ENCODE measurements at regions not wholly inside any gene's neighbourhood (a gene's known extent, or its start where the extent isn't known, plus 50 kb on each side); places are given as distances from the start of the nearest gene placed in this dataset.

DNA sequence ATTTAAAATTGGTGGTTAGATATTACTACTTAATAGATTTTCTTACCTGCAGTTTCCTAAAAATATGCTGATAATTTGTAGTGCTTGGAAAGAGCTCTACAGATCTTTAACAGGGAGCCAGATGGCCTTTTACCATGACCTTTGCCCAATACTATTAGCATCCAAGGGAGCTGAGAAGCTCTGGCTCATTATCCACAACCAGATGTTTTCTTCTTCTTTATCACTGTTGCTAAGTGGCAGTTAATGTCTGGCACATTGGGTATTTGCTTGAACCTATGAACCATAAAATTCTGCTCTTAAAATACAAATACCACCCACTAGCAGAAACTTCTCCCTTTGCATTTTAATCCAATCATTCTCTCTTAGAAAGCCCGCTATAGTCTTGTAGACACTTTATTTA is 1480.3 kb downstream of the C4orf33 start:
- no peak for DNase-seq (ENCODE audit: low read depth)
- Histone ChIP-seq H3K36me3 (ENCODE audit: control insufficient read depth, insufficient read depth, low read length) (no peaks in the 10 kb centered on the region), H3K4me3 (ENCODE audit: low read depth, low read length) (no peak overlapping the region), H3K27me3 (ENCODE audit: control insufficient read depth, insufficient read depth, low read length) (no peaks in the 10 kb centered on the region)
- TF ChIP-seq, protein P1, sequence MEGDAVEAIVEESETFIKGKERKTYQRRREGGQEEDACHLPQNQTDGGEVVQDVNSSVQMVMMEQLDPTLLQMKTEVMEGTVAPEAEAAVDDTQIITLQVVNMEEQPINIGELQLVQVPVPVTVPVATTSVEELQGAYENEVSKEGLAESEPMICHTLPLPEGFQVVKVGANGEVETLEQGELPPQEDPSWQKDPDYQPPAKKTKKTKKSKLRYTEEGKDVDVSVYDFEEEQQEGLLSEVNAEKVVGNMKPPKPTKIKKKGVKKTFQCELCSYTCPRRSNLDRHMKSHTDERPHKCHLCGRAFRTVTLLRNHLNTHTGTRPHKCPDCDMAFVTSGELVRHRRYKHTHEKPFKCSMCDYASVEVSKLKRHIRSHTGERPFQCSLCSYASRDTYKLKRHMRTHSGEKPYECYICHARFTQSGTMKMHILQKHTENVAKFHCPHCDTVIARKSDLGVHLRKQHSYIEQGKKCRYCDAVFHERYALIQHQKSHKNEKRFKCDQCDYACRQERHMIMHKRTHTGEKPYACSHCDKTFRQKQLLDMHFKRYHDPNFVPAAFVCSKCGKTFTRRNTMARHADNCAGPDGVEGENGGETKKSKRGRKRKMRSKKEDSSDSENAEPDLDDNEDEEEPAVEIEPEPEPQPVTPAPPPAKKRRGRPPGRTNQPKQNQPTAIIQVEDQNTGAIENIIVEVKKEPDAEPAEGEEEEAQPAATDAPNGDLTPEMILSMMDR (IDR thresholded peaks at IDR 0.05; ENCODE audit: insufficient read depth, low read length, poor library complexity, severe bottlenecking): no peak

DNA sequence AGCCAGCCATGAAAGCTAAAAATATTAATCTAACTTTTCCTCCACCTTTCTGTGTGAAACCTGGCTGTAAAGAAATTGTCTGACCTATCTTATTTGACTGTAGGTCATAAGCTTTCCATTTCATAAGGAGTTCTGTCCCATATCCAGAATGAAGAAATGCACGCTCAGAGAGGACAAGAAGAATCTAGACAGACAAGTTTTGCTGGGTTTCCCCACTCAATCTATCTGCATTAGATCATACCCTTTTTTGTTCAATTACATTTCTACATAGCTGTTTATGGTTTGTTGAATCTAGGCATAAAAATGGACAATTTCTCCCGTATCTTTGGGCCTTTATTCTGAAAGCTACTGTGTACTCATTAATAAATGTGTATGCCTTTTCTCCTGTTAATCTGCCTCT is 1495.1 kb downstream of the C4orf33 start:
- no peak for DNase-seq (ENCODE audit: low read depth)
- TF ChIP-seq, protein P1 (IDR thresholded peaks at IDR 0.05; ENCODE audit: insufficient read depth, low read length, poor library complexity, severe bottlenecking): no peak
- H3K36me3 ChIP-seq (ENCODE audit: control insufficient read depth, insufficient read depth, low read length): no peaks in the 10 kb centered on the region

DNA sequence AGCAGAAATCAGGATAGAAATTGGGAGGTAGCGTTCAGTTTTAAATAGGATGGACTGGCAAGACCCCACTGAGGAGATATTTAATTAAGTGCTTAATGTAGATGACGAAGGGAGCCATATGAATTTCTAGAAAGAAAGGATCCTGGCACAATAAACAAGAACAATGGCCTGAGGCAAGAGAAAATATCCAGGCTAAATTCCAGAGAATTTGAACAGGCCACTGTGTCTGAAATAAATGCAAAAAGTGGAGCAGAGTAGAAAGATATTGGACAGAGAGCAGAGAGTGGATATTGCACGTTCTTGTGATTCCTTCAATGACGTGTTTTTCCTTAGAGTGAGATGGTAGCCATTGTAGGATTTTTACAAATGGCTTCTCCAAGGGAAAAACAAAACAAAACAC is 1504.8 kb downstream of the C4orf33 start:
- Histone ChIP-seq H3K36me3 (ENCODE audit: control insufficient read depth, insufficient read depth, low read length) (no peaks in the 10 kb centered on the region), H3K4me3 (ENCODE audit: low read depth, low read length) (no peak overlapping the region), H3K27me3 (ENCODE audit: control insufficient read depth, insufficient read depth, low read length) (no peaks in the 10 kb centered on the region)
- TF ChIP-seq, protein P1 (IDR thresholded peaks at IDR 0.05; ENCODE audit: insufficient read depth, low read length, poor library complexity, severe bottlenecking): no peak
- DNase-seq (ENCODE audit: low read depth): no peak

More for the DNA sequence above, 1495.1 kb downstream of the C4orf33 start:
- no peaks in the 10 kb centered on the region for H3K27me3 ChIP-seq (ENCODE audit: control insufficient read depth, insufficient read depth, low read length)
- H3K4me3 ChIP-seq (ENCODE audit: low read depth, low read length): no peak overlapping the region

DNA sequence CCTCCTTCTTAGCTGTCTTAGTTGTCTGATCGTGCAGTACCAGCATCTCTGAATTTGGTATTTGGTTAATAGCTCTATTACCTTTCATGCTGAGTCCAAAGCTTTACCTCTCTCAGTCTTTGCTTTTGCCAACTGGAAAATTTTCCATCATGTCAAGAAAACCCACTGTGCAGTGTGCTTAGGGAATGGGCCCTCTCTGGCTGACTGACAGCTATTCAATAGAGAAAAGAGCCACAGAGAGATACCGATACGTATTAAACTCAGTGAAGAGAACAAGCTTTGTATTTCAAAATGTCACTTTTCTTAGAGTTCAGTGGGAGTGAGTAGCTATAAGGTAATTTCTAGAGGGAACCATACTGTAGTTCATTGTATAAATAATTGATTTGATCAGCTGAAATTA is 1507.1 kb downstream of the C4orf33 start:
- H3K36me3 ChIP-seq (ENCODE audit: control insufficient read depth, insufficient read depth, low read length): no peaks in the 10 kb centered on the region
- no peak overlapping the region for H3K4me3 ChIP-seq (ENCODE audit: low read depth, low read length)
- H3K27me3 ChIP-seq (ENCODE audit: control insufficient read depth, insufficient read depth, low read length): no peaks in the 10 kb centered on the region
- TF ChIP-seq, protein P1 (IDR thresholded peaks at IDR 0.05; ENCODE audit: insufficient read depth, low read length, poor library complexity, severe bottlenecking): no peak
- no peak for DNase-seq (ENCODE audit: low read depth)

DNA sequence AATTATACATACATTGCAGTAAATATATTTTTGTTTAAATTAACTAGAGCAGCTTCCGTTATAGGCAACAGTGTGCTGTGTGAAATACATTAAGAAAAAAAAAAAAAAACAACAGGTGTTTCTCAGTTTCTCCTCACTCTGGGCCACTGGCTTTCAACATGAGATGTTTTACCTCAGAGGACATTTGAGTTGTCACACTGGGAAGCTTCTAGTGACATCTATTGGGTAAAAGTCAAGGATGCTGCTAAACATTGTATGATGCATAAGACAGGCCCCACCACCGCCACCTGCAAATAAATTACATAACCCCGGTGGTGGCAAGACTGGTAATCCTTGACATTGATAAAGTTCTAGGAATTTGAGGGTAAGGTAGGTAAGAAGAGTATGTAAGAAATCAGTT is 1512.2 kb downstream of the C4orf33 start:
- no peak for DNase-seq (ENCODE audit: low read depth)
- H3K4me3 ChIP-seq (ENCODE audit: low read depth, low read length): no peak overlapping the region
- no peaks in the 10 kb centered on the region for H3K36me3 ChIP-seq (ENCODE audit: control insufficient read depth, insufficient read depth, low read length)
- TF ChIP-seq, protein P1 (IDR thresholded peaks at IDR 0.05; ENCODE audit: insufficient read depth, low read length, poor library complexity, severe bottlenecking): no peak
- no peaks in the 10 kb centered on the region for H3K27me3 ChIP-seq (ENCODE audit: control insufficient read depth, insufficient read depth, low read length)

DNA sequence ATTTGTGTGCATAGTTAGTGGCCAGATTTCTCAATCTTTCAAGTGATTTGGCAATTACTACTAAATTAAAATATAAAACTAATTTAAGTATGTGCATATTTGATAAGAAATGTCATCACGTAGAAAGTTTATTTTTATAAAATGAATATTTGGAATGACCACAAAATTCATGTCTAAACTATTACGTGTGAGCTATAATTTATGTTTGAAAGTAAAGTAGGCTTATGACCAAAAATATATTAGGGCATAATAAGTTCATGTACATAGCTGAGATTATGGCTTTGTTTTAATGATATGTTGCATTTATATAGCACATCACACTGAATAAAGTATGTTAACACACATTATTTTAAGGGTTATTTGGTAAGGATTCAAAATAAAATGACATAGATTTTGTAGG is 1532.6 kb downstream of the C4orf33 start:
- TF ChIP-seq, protein P1 (IDR thresholded peaks at IDR 0.05; ENCODE audit: insufficient read depth, low read length, poor library complexity, severe bottlenecking): no peak

More for the DNA sequence above, 1532.6 kb downstream of the C4orf33 start:
- H3K4me3 ChIP-seq (ENCODE audit: low read depth, low read length): no peak overlapping the region
- no peak for DNase-seq (ENCODE audit: low read depth)
- no peaks in the 10 kb centered on the region for H3K27me3 ChIP-seq (ENCODE audit: control insufficient read depth, insufficient read depth, low read length)
- H3K36me3 ChIP-seq (ENCODE audit: control insufficient read depth, insufficient read depth, low read length): no peaks in the 10 kb centered on the region
